NCI-H526 treated with DMSO at 0.1 percent for 48 hours (cell line): ENCODE measurements at regions not wholly inside any gene's neighbourhood (a gene's known extent, or its start where the extent isn't known, plus 50 kb on each side); places are given as distances from the start of the nearest gene placed in this dataset.

ENCODE experiments used
- DNase-seq: peaks from one replicate; lab custom pipeline; 2025; lab: John Stamatoyannopoulos, UW

DNA sequence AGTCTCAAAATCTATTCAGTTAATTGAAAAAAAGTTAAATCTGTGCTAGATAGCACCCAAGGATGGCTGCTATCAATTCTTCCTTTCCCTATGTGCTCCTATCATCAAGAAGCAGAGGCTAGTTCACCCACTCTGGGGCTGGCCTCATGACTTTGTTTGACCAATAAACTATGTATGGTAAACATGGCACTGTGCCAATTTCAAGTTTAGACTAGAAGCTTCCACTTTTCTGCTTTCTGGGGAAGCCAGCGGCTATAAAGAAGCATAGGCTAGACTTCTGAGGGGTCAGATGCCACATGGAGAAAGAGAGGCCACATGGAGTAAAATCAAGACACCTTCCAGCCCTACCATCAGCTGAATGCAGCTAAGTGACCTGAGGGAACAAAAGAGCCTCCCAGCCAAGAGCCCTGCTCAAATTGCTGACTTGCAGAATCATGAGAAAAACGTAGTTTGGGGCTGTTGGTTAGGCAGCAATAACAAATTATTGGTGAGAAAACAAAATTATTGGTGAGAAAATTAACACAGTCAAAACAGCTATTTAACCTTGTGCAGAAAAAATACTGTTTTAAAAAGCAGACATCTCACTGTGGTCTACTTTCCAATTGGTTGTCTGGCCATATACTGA lies 86.5 kb upstream of the SLC14A2 start:
- no peak for DNase-seq

- no peak for DNase-seq
Observed at GRCh38 chr18:45538444-45538843, 76.8 kb upstream of the SLC14A2 start.

DNA sequence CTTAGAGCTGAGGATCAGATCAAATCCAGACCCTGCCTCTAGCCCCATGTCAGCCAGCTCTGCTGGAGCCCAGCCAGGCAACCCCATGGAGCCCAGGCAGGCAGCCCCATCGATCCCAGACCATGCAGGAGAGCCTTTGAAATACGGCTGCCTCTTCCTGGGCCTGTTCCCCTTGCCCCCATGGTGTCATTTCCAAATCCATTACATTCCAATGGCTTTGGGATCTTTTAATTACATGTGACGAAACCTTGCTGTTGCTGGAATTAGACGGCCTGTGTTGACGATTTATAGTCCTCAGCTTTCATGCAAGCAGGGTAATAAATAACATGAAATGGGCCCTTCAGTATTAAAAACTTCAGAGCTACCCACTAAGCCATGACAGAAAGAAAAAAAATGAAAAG lies 75.8 kb upstream of the SLC14A2 start:
- no peak for DNase-seq

DNA sequence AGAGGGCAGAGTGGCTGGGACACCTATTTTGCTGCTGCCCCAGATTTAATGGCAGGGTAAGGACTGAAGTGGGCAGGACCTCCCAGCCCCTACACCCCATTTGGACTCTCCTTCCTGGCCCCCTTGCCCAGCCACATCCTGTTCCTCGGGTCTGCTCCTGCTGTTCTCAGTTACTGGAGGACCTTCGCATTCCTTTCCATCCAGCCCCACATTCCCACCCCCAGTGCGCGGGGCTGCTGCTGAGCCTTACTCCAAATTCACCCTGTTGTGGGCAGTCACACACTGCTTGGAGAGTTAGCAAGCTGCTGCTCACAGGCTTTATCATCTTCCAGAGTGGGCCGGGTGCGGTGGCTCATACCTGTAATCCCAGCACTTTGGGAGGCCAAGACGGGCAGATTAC lies 75.2 kb upstream of the SLC14A2 start:
- no peak for DNase-seq

DNA sequence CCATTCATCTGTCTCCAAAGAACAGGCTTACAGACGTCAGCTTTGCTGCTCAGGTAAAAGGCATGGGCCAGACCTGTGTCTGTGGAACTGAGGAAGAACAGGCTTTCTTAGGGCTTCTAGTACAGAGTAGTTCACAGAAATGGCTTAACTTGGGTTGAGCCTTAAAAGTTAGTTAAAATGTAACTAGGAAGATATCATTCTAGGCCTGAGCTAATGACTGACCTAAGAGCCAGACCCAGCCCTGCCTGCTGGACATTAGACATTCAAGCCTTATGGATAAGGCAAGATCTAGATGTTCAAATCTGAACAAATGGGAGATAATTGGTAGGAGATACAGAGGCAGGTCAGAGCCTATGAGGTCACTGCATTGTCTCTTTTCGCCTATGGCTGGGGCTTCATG lies 73.9 kb upstream of the SLC14A2 start:
- no peak for DNase-seq

DNA sequence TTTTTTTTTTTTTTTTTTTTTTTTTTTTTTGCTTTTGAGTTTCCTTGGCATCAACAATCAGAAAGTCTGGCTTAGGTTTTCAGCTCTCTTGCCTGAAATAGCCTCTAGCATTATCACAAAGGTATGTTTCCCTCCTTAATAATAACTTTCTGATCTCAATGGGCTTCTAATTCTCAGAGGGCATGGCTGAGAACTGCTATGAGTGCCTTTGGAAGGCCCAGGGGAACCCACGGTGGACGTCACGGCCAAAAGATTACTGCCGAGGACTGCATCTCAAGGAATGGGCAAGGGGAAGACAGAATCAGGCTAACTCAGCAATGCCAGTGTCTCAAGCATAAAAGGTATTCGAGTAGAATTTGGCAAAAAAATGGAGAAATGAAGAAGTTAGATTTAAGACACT lies 73.2 kb upstream of the SLC14A2 start:
- DNase-seq, result no peak

DNA sequence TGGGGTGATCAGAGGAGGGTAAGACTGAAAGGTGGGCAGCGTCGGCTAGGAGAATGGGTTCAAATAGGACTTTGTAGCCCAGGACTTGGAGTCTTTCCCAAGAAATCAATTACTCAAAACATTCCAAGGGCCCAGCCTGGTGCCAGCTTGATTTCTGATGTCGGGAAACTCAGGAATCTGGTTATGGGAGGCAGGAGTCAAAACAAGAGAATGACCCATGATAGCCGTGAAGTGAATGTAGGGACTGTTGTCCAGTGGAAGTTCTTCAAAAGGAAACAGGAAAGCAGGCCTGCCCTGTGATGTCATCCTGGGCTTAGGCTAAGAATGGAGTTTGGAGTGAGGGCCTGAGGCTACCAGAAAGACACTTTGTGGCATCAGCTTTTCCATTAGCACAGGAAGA lies 67.4 kb upstream of the SLC14A2 start:
- DNase-seq, result no peak

- no peak for DNase-seq
Observed at GRCh38 chr18:45548614-45549013, 66.7 kb upstream of the SLC14A2 start.

GRCh38 chr18:45549290-45549689 lies 66.0 kb upstream of the SLC14A2 start:
- no peak for DNase-seq

GRCh38 chr18:45551142-45551815 lies 64.0 kb upstream of the SLC14A2 start:
- DNase-seq, result no peak

GRCh38 chr18:45553723-45554388 lies 61.4 kb upstream of the SLC14A2 start:
- DNase-seq, result no peak

- DNase-seq, result no peak
Observed at GRCh38 chr18:45554389-45554737, 60.9 kb upstream of the SLC14A2 start.

- no peak for DNase-seq
Observed at GRCh38 chr18:45556222-45556621, 59.1 kb upstream of the SLC14A2 start.

GRCh38 chr18:45557287-45557686 lies 58.0 kb upstream of the SLC14A2 start:
- DNase-seq, result no peak

GRCh38 chr18:45557779-45558178 lies 57.5 kb upstream of the SLC14A2 start:
- no peak for DNase-seq

- no peak for DNase-seq
Observed at GRCh38 chr18:45559258-45559657, 56.0 kb upstream of the SLC14A2 start.

GRCh38 chr18:45560870-45561269 lies 54.4 kb upstream of the SLC14A2 start:
- DNase-seq, result no peak

DNA sequence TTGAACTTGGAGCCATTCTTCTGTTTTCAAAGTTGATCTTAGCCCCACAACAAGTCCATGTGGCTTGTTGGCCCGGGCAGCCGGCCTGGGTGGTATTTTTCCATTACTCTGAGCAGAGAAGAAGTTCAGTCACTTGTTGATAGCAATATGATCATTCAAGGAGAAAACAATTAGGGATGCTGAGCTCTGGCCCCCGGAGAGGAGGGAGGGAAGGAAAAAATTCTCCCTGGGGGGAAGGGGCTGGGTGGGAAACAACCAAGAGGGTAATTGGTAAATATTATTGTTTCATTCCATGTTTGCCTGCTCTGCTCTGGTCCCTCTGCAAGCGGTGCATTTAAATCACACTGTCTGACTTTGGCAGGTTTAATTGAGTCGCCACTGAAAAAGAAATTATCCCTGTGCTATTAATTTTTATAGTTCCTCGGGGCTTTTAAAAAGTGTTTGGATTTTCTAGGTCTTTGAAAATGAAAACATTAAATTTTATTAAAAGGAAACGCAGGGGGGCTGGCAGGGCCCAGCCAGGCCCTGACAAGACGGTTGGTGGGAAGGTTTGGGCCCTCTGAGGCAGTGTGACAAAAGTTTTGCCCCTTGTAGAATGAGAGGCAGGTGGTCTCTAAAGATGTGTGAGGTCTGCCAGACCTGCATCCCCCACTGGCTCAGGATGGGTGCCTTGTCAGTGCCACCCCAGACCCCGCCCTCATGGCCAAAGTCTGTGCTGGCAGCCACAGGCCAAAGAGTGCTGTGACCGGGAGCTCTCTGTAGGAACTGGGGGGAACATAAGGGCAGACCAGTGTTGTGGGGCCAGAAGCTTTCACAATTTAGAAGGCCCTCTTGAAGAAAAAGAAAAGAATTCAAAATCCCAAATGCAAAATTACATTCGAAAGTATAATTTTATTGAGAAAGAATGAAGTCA lies 52.5 kb upstream of the SLC14A2 start:
- DNase-seq, result no peak

DNA sequence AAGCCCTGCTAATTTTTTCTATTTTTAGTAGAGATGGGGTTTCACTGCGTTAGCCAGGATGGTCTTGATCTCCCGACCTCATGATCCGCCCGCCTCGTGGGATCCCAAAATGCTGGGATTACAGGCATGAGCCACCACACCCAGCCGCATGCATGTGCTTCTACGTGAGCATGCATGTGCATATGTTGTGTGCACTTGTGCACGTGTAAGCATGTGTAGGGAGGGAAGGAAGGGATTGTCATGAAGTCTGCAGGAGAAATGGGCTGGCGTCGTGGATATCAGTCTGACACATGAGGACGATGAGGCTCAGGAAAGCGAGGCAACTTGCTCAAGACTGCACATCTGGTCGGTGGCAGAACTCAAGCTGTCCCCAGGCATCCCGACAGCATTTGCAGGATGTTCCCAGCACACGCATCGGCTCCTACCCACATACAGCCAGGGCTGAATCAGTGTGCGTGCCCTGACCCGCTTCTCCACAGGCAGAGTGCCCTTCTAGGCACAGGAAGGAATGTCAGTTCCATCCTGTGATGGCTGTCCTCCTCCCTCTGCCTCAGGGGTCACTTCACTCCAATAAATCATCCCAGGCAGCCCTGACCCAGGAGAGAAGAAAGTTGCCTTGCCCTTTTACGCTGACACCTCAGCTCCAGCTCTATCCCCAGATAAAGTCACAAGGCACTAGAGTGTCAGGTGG lies 49.9 kb upstream of the SLC14A2 start:
- DNase-seq, result no peak
